Uterus (tissue), 2 donors: ENCODE measurements at regions not wholly inside any gene's neighbourhood (a gene's known extent, or its start where the extent isn't known, plus 50 kb on each side); places are given as distances from the start of the nearest gene placed in this dataset.

Experiments
- POLR2A ChIP-seq, 2 donors: fragments of 450-650 bp; IDR thresholded peaks; one replicate each; pipeline ENCODE4 v1.6.1; 2016; ENCODE audit warnings: antibody characterized with exemption in 2 of 2, mild to moderate bottlenecking in 1 of 2, moderate library complexity in 1 of 2
- TF ChIP-seq, protein P1 (sequence below), 4 experiments: fragments of 200-600 bp in 2 of 4; fragments of 450-650 bp in 2 of 4; sonication (generic) in 2 of 4; IDR thresholded peaks; one replicate each; pipeline ENCODE4 v1.5.1; 2016 to 2019; ENCODE audit warnings: antibody characterized with exemption in 4 of 4, mild to moderate bottlenecking in 2 of 4, moderate library complexity in 1 of 4

DNA sequence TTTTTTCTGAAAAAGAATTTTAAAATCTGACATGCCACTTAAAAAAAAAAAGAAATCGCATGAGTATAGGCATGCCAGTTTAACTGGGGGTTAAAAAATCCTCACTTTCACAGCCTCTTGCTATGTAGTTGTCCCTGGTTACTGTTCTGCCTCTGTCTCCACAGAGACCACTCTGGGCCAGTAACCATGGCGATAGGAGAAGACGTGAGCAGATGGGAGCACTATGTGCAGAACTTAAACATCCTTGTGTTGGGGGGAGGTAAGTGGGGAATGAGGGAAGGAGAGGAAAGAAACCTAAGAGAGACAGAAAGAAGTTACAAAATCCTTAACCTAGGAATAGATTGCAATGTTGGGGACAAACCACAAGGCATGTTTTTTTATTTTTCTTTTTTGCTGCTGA lies 75.9 kb upstream of the CYRIA start:
- TF ChIP-seq, protein P1, sequence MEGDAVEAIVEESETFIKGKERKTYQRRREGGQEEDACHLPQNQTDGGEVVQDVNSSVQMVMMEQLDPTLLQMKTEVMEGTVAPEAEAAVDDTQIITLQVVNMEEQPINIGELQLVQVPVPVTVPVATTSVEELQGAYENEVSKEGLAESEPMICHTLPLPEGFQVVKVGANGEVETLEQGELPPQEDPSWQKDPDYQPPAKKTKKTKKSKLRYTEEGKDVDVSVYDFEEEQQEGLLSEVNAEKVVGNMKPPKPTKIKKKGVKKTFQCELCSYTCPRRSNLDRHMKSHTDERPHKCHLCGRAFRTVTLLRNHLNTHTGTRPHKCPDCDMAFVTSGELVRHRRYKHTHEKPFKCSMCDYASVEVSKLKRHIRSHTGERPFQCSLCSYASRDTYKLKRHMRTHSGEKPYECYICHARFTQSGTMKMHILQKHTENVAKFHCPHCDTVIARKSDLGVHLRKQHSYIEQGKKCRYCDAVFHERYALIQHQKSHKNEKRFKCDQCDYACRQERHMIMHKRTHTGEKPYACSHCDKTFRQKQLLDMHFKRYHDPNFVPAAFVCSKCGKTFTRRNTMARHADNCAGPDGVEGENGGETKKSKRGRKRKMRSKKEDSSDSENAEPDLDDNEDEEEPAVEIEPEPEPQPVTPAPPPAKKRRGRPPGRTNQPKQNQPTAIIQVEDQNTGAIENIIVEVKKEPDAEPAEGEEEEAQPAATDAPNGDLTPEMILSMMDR (IDR thresholded peaks at IDR 0.05), result no peak
- no peak for TF ChIP-seq POLR2A (IDR thresholded peaks at IDR 0.05)
